Activated CD8-positive, alpha-beta memory T cell treated with anti-CD3 and anti-CD28 coated beads for 48 hours (primary cell): ENCODE measurements at regions not wholly inside any gene's neighbourhood (a gene's known extent, or its start where the extent isn't known, plus 50 kb on each side); places are given as distances from the start of the nearest gene placed in this dataset.

Experiments
- DNase-seq, 3 experiments: peaks; one replicate each; pipeline ENCODE4 v3.0.0-alpha.2; 2020; ENCODE audit warnings: low read depth in 2 of 3, low spot score in 2 of 3

- DNase-seq: no peak
Observed at GRCh38 chr5:34526682-34527305, 129.3 kb upstream of the RAI14 start.

- DNase-seq: no peak
Observed at GRCh38 chr5:34529581-34530331, 126.4 kb upstream of the RAI14 start.

DNA sequence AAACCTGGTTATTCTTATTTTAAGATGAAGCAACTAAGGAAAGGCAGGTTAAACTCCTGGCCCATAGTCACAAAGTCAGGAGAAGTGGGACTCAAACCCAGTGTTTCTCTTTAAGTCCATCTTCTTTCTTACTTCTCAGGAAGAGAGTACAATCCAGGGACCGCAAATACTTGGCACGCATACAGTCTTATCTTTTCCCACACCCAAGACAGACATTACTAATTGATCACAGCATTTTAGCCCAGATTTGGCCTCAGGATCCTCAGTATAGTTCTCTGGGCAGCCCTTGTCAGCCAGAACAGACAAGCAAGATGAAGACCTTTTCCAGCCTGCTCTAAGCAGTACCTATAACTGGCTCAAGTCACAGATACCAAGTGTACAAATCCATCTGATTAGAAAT is 125.5 kb upstream of the RAI14 start:
- no peak for DNase-seq

- DNase-seq: no peak
Observed at GRCh38 chr5:34531751-34532360, 124.3 kb upstream of the RAI14 start.

DNA sequence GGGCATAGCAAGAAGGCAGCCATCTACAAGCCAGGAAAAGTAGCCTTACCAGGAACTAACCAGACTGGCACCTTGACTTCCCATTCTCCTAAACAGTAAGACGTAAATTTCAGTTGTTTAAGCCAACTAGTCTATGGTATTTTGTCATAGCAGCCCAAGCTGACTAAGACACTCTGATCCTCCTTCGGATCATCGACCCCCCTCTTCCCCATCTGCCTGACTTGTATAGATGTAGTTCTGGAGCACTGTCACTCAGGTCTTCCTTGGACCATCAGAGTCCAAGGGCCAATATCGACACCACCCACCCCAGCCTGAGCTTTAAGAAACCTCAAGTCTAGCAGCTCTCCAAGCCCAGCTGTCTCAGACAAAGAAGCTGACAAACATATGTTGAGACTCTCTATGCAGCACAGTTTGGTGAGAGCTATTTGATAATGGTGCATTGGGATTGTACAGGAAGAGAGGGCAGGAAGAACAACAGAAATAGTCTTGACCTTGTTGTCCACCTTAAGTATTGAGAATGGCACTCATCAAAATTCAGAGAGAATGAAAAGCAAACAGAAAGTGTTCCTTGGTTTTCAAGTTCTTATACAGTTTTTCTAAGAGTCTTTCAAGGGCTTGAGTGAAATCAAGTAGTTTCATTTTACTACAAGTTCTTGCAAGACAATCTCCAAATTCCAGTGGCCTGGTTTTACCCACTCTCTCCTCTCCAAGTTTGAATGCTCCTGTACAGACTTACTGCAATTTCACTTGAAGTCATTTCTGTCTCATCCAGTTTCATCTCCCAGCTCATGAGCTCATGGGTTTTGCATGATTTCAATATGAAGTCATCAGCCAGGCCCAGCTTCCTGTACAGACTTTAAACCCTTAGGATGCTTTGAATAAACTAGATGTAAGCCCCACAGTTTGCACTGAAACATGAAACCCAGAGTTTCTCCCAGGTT is 122.3 kb upstream of the RAI14 start:
- no peak for DNase-seq

DNA sequence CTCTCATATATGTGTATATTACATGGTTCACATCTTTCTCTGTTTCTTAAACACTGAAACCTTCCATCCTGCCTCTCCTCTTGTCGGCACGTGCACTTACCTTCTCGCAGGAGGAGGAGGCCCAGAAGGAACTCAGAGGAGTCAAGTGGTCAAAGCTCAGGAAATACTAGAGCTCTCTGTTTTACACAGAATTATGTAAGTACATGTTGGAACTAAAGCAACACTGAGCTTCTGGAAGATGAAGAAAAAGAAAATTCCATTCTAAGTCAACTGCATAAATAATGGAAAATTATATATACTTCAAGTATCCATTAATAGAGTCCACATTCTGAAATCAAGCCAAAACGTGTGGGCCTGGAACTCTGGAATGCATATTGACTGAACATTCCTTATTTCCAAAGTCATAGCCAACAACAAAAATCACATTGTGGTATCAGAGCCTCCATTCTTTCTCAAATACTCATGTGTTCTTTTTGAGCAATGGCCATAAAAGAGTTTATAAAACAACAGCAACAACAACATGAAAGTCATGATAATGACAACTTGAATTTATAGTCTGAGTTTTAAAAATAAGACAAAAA is 121.5 kb upstream of the RAI14 start:
- no peak for DNase-seq

DNA sequence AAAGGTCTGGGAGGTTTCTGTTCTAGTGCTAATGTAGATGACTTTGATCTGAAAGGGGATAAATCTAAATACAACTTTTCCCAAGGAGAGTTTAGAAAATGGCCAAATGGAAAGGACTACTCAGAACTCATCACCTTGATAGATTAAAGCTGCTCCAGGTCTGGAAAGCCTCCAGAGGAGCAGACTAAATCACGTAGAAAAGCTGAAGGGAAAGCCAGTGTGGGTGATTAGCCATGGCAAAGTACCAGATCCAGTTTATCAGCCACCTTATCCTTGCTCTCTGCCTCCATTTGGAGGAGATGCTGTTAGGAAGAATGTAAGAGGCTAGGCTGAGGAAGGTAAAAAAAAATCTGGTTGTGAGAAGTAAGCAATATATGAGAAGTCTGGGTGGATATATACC is 120.7 kb upstream of the RAI14 start:
- DNase-seq: no peak

- no peak for DNase-seq
Observed at GRCh38 chr5:34535944-34536623, 120.0 kb upstream of the RAI14 start.

- DNase-seq: no peak
Observed at GRCh38 chr5:34536699-34537098, 119.4 kb upstream of the RAI14 start.

DNA sequence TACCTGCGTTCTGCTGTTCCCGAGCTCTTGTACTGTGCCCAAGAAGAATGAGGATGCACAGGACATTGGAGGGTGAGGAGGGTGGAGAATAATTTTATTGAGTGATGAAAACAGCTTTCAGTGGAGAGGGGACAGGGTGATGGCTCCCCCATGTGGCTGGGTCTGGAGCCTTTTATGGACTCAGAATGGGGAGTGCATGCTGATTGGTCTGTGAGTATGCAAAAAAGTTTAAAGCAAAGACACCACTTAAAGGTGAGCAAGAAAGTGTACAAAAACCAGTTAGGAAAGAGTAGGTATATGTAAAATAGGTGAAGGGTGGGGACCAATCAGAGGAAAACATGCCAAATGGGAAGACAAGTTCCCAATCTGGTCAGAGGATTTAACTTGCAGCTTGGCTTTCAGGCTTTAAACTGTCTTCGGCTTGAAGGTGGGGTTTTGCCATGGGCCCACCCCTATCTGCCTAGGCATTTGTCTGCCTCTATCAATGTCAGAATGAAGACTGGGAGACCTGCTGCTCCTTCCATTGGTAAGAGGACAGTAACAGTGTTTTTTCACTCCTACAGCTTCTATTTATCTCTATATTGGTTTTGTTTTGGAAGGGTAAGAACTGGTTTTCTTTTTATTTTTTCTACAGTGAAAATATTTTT is 118.0 kb upstream of the RAI14 start:
- DNase-seq: no peak

DNA sequence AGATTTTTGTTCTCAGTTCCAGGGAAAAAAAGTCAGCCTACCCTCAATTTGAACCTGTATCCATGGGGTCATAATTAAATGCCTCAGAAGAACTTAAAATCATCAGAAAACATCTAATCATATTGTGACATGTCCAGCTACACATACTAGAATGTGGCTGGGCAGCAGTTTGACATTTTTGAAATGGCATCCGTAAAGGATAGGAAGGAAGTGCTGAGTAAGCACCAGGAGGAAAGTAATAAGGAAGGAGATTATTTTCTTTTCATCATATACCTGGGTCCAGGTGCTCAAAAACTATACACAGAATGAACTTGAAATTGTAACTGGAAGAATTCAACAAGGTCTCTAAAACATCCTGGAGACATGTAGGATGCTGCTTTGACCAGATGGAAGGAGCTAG is 116.9 kb upstream of the RAI14 start:
- DNase-seq: no peak

GRCh38 chr5:34541067-34541466 is 115.1 kb upstream of the RAI14 start:
- DNase-seq: no peak

- no peak for DNase-seq
Observed at GRCh38 chr5:34542818-34543217, 113.3 kb upstream of the RAI14 start.

GRCh38 chr5:34543687-34544086 is 112.4 kb upstream of the RAI14 start:
- DNase-seq: no peak

- no peak for DNase-seq
Observed at GRCh38 chr5:34544403-34544802, 111.7 kb upstream of the RAI14 start.

DNA sequence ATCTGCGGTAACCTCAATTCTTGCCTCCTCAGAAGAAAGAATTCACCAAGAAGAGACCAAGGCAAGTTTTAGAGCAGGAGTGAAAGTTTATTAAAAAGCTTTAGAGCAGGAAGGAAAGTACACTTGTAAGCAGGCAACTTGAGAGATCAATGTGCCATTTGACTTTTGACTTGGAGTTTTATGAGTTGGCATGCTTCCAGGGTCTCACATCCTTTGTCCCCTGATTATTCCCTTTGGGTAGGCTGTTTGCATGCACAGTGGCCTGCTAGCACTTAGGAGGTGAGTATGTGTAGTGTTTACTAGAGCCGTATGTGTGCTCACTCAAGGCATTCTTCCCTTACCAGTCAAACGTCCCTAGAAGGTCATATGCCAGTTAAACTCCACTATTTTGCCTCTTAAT is 111.0 kb upstream of the RAI14 start:
- no peak for DNase-seq

DNA sequence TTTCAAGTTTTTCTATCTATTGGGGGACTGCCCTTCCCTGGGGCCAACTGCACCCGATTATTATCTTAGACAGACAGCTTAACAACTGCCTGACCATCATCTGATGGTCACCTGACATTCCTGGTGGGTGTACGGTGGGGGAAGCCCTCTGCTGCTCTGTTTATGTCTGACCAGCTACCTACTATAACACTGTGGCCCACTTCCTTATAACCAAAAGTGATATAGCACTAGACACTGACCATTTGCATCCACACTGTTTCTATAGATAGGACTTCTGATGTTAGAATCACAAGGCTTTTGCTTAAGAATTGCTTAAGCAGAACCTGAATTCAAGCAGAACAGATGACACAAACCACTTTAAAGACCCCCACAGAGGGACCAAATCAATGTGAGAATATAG is 110.5 kb upstream of the RAI14 start:
- DNase-seq: no peak

GRCh38 chr5:34547300-34548085 is 108.6 kb upstream of the RAI14 start:
- no peak for DNase-seq

DNA sequence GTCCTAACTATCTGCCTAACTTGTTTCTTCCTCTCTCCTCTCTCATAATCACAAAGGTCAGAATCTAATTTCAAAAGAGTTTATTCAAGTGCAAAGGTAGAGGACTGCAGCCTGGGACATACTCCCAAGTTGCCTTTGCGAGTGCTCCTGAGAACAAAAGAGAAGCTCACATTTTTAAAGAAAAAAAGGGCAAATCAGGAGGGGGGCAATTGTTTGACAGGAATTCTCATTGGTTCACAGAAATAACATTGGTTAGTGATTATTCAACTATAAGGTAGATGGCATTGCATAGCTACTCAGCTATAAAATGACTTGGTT is 108.1 kb upstream of the RAI14 start:
- no peak for DNase-seq
